GM18861 (cell line): ENCODE measurements at regions not wholly inside any gene's neighbourhood (a gene's known extent, or its start where the extent isn't known, plus 50 kb on each side); places are given as distances from the start of the nearest gene placed in this dataset.
"Not testable (repeated sequence)": the region's sequence is repeated elsewhere in the genome, so short reads cannot be mapped to it uniquely, and the experiment has no call there.

Experiments
- ATAC-seq: cut with Tn5 transposase; IDR thresholded peaks from one replicate; pipeline ENCODE4 v1.9.1; 2021; ENCODE audit not compliant: unreplicated experiment

GRCh38 chrX:79511799-79512198 lies 144.7 kb upstream of the ITM2A start:
- no peak for ATAC-seq

- no peak for ATAC-seq
Observed at GRCh38 chrX:79506001-79506400, 138.9 kb upstream of the ITM2A start.

DNA sequence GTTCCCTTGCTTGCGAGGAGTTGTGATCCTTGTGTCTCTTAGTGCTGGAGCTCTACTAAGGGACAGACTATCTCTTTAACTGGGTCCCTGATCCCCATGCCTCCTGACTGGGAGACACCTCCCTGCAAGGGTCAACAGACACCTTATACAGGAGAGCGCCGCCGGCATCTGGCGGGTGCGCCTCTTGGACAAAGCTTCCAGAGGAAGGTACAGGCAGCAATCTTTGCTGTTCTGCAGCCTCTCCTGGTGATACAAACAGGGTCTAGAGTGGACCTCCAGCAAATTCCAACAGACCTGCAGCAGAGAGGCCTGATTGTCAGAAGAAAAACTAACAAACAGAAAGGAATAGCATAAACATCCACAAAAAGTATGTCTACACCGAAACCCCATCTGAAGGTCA lies 115.6 kb upstream of the ITM2A start:
- no peak for ATAC-seq

DNA sequence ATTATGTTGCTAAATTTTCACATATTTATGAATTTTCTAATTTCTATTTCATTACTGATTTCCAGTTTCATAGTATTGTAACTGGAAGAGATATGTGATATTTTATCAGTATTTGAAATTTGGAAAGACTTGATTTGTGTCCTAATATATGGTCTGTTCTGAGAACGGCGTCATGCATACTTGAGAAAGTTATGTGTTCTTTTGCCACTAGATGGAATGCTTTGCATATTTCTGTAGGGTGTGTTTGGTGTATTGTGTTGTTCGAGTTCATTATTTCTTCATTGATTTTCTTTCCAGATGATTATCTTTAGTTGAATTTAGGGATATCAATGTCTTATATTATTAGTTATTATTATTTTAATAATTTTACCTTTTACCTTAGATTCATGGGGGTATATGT lies 110.6 kb upstream of the ITM2A start:
- ATAC-seq, result no peak

- no peak for ATAC-seq
Observed at GRCh38 chrX:79466636-79467035, 99.5 kb upstream of the ITM2A start.

DNA sequence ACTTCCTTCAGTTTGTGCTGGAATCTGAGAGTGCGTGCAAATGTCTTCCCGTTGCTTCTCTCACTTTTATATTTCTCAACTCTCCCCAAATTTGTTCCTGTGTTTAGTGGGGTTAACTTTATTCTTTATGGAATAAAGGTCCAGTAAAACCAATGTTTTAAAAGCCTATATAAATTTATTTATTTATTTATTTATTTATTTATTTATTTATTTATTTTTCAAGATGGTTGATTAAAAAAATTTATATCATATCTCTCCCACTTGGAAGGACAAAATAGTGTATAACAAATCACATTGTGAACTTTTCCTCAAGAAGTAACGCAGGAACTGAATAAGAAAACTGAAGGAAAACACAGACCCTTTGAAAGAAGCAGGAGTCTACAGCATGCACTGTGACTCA lies 95.3 kb upstream of the ITM2A start:
- ATAC-seq, result no peak

DNA sequence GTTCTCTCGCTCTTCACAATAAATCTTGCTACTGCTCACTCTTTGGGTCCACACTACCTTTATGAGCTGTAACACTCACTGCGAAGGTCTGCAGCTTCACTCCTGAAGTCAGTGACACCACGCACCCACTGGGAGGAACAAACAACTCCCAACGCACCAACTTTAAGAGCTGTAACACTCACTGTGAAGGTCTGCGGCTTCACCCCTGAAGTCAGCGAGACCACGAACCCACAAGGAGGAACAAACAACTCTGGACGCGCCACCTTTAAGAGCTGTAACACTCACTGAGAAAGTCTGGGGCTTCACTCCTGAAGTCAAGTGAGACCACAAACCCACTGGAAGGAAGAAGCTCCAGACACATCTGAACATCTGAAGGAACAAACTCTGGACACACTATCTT lies 89.5 kb upstream of the ITM2A start:
- ATAC-seq, result not testable (repeated sequence)

- ATAC-seq, result peak; percentile 51
Observed at GRCh38 chrX:79452881-79453280, 85.7 kb upstream of the ITM2A start.

DNA sequence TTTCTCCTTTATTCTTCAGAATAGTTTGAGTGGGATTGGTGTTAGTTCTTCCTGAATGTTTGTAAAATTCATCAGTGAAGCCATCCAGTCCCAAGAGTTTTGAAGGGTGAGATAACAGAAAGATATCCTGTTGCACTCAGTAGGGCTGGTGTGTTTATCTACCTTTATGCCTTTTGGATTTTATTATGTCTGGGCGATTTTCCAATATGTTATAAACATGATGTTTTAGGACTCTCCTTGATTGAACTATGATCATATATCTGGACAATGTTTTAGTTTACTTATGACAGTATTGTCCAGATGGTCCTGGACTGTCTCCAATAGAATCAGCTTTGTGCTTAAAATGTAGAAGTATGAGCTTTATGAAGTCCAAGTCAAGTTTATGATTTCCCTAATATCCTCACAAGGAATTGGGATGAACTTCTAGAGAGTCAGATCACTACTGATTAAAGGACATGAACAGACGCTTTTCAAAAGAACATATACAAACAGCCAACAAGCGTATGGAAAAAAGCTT lies 77.6 kb upstream of the ITM2A start:
- no peak for ATAC-seq

- ATAC-seq, result no peak
Observed at GRCh38 chrX:79443121-79443520, 76.0 kb upstream of the ITM2A start.

DNA sequence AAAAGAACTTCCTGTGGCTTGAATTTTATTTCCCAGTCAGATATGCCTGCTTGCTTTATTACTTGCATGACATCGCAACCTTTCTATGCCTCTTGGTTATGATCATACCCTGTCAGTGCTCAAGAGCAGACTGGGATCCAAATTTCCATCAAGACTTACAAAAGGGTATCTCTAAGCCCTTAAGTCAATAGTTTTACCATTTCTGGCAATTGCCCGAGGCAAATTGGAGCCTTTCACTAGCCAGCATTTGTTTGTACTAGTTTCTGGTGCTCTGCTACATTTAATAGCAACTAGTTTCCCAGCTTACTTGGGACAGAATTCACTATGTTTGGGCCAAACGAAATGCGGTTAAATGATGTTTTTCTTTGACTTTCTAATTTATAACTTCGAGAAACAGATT lies 73.2 kb upstream of the ITM2A start:
- no peak for ATAC-seq
